ENCODE measurements at regions not wholly inside any gene's neighbourhood (a gene's known extent, or its start where the extent isn't known, plus 50 kb on each side); places are given as distances from the start of the nearest gene placed in this dataset.

DNA sequence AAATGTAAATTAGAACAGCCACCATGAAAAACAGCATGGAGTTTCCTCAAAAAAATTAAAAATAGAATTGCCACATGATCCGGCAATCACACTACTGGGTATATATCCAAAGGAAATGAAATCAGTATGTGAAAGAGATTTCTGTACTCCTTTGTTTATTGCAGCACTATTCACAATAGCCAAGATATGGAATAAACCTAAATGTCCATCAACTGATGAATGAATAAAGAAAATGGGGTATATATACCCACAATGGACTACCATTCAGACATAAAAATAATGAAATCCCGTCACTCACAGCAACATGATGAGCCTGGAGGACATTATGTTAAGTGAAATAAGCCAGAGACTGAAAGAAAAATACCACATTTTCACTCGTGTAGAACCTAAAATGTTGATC lies 296.9 kb downstream of the RAP2B start:
- TF ChIP-seq, protein P1, sequence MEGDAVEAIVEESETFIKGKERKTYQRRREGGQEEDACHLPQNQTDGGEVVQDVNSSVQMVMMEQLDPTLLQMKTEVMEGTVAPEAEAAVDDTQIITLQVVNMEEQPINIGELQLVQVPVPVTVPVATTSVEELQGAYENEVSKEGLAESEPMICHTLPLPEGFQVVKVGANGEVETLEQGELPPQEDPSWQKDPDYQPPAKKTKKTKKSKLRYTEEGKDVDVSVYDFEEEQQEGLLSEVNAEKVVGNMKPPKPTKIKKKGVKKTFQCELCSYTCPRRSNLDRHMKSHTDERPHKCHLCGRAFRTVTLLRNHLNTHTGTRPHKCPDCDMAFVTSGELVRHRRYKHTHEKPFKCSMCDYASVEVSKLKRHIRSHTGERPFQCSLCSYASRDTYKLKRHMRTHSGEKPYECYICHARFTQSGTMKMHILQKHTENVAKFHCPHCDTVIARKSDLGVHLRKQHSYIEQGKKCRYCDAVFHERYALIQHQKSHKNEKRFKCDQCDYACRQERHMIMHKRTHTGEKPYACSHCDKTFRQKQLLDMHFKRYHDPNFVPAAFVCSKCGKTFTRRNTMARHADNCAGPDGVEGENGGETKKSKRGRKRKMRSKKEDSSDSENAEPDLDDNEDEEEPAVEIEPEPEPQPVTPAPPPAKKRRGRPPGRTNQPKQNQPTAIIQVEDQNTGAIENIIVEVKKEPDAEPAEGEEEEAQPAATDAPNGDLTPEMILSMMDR (IDR thresholded peaks at IDR 0.05; ENCODE audit: control extremely low read depth, extremely low read depth, low read depth, missing control alignments) = no peak
- CTCF ChIA-PET = no interaction called here
- POLR2A ChIA-PET = no interaction called here
- DNase-seq (ENCODE audit: extremely low spot score) = no peak

DNA sequence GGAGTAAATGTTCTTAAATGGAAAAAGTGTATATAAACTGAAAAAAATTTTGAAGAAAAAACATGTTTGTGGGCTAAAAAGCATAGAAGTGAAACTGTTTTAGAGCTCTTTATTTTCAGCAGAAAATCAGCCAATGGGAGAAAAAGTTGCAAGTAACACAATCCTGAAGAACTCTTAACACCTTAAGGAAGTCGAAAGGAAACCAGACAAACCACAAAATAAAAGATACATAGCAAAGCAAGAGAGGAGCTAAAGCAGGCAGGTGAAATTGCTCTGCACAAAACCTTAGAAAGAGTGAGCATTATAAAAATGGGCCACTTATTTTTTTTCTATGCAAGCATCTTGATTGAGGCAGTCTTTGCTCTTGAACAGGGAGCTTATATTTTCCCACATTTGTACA lies 300.5 kb downstream of the RAP2B start:
- DNase-seq (ENCODE audit: extremely low spot score) = no peak
- TF ChIP-seq, protein P1 (IDR thresholded peaks at IDR 0.05; ENCODE audit: control extremely low read depth, extremely low read depth, low read depth, missing control alignments) = no peak
- ChIA-PET CTCF (interaction anchor here (0.9 to 1.2 kb wide), 3 partner anchors 9 to 419 kb away, joined by 3 read pairs; no protein-coding TSS in a partner anchor), POLR2A (no interaction called here)

GRCh38 chr3:153463895-153464294 lies 301.9 kb downstream of the RAP2B start:
- POLR2A ChIA-PET = no interaction called here
- peak; percentile 21 for DNase-seq (ENCODE audit: extremely low spot score)
- TF ChIP-seq, protein P1 (IDR thresholded peaks at IDR 0.05; ENCODE audit: control extremely low read depth, extremely low read depth, low read depth, missing control alignments) = no peak
- CTCF ChIA-PET = no interaction called here

- TF ChIP-seq, protein P1 (IDR thresholded peaks at IDR 0.05; ENCODE audit: control extremely low read depth, extremely low read depth, low read depth, missing control alignments) = no peak
- ChIA-PET POLR2A (no interaction called here), CTCF (no interaction called here)
- no peak for DNase-seq (ENCODE audit: extremely low spot score)
Observed at GRCh38 chr3:153469162-153469561, 307.1 kb downstream of the RAP2B start.

- TF ChIP-seq, protein P1 (IDR thresholded peaks at IDR 0.05; ENCODE audit: control extremely low read depth, extremely low read depth, low read depth, missing control alignments) = no peak
- ChIA-PET POLR2A (no interaction called here), CTCF (interaction anchor here (1.4 kb wide), 1 partner anchor 28 kb away, joined by 5 read pairs; no protein-coding TSS in a partner anchor)
- no peak for DNase-seq (ENCODE audit: extremely low spot score)
Observed at GRCh38 chr3:153484842-153485241, 322.8 kb downstream of the RAP2B start.

- POLR2A ChIA-PET = no interaction called here
- CTCF ChIA-PET = no interaction called here
- TF ChIP-seq, protein P1 (IDR thresholded peaks at IDR 0.05; ENCODE audit: control extremely low read depth, extremely low read depth, low read depth, missing control alignments) = no peak
- no peak for DNase-seq (ENCODE audit: extremely low spot score)
Observed at GRCh38 chr3:153495422-153495821, 333.4 kb downstream of the RAP2B start.

- no peak for DNase-seq (ENCODE audit: extremely low spot score)
- TF ChIP-seq, protein P1 (IDR thresholded peaks at IDR 0.05; ENCODE audit: control extremely low read depth, extremely low read depth, low read depth, missing control alignments) = no peak
- ChIA-PET CTCF (no interaction called here), POLR2A (no interaction called here)
Observed at GRCh38 chr3:153502682-153503081, 340.7 kb downstream of the RAP2B start.
